ENCODE measurements at regions not wholly inside any gene's neighbourhood (a gene's known extent, or its start where the extent isn't known, plus 50 kb on each side); places are given as distances from the start of the nearest gene placed in this dataset.

GRCh38 chr15:81851325-81851724 lies 194.5 kb downstream of the MEX3B start:
- Histone ChIP-seq H3K9ac (ENCODE audit: low read depth, low read length) (no peak overlapping the region), H3K27me3 (ENCODE audit: insufficient read depth, low read length, poor library complexity) (no peaks in the 10 kb centered on the region), H2AFZ (ENCODE audit: low read depth, low read length) (no peak overlapping the region), H3K36me3 (ENCODE audit: insufficient read depth, low read length) (no peaks in the 10 kb centered on the region), H3K4me3 (ENCODE audit: low read depth in 1 of 2, low read length in 2 of 2) (no peak overlapping the region), H3K9me3 (ENCODE audit: insufficient read depth, low read length, severe bottlenecking) (no peaks in the 10 kb centered on the region), H3K27ac (ENCODE audit: low read length) (no peak overlapping the region), H4K20me1 (ENCODE audit: insufficient read depth, low read length) (no peaks in the 10 kb centered on the region), H3K4me2 (ENCODE audit: insufficient read depth, low read length) (no peak overlapping the region), H3K79me2 (ENCODE audit: insufficient read depth, low read length) (no peaks in the 10 kb centered on the region), H3K4me1 (ENCODE audit: insufficient read depth, low read length) (no peaks in the 10 kb centered on the region)
- DNase-seq (no peak), ATAC-seq (ENCODE audit: insufficient read depth, low read depth) (no peak)
- TF ChIP-seq, protein P1, sequence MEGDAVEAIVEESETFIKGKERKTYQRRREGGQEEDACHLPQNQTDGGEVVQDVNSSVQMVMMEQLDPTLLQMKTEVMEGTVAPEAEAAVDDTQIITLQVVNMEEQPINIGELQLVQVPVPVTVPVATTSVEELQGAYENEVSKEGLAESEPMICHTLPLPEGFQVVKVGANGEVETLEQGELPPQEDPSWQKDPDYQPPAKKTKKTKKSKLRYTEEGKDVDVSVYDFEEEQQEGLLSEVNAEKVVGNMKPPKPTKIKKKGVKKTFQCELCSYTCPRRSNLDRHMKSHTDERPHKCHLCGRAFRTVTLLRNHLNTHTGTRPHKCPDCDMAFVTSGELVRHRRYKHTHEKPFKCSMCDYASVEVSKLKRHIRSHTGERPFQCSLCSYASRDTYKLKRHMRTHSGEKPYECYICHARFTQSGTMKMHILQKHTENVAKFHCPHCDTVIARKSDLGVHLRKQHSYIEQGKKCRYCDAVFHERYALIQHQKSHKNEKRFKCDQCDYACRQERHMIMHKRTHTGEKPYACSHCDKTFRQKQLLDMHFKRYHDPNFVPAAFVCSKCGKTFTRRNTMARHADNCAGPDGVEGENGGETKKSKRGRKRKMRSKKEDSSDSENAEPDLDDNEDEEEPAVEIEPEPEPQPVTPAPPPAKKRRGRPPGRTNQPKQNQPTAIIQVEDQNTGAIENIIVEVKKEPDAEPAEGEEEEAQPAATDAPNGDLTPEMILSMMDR (IDR thresholded peaks at IDR 0.05; ENCODE audit: borderline replicate concordance, extremely low read depth, low read length, poor library complexity, severe bottlenecking), result no peak
- TF ChIP-seq EZH2 (IDR thresholded peaks at IDR 0.05; ENCODE audit: borderline replicate concordance, low read depth, low read length, severe bottlenecking), result no peak

GRCh38 chr15:81849289-81849688 lies 196.5 kb downstream of the MEX3B start:
- Histone ChIP-seq H3K27ac (ENCODE audit: low read length) (no peak overlapping the region), H4K20me1 (ENCODE audit: insufficient read depth, low read length) (no peaks in the 10 kb centered on the region), H2AFZ (ENCODE audit: low read depth, low read length) (no peak overlapping the region), H3K4me3 (ENCODE audit: low read depth in 1 of 2, low read length in 2 of 2) (no peak overlapping the region), H3K9ac (ENCODE audit: low read depth, low read length) (no peak overlapping the region), H3K79me2 (ENCODE audit: insufficient read depth, low read length) (no peaks in the 10 kb centered on the region), H3K36me3 (ENCODE audit: insufficient read depth, low read length) (no peaks in the 10 kb centered on the region), H3K27me3 (ENCODE audit: insufficient read depth, low read length, poor library complexity) (no peaks in the 10 kb centered on the region), H3K4me1 (ENCODE audit: insufficient read depth, low read length) (no peaks in the 10 kb centered on the region), H3K4me2 (ENCODE audit: insufficient read depth, low read length) (no peak overlapping the region), H3K9me3 (ENCODE audit: insufficient read depth, low read length, severe bottlenecking) (no peaks in the 10 kb centered on the region)
- no peak for ATAC-seq (ENCODE audit: insufficient read depth, low read depth)
- TF ChIP-seq EZH2 (IDR thresholded peaks at IDR 0.05; ENCODE audit: borderline replicate concordance, low read depth, low read length, severe bottlenecking), result no peak
- TF ChIP-seq, protein P1 (IDR thresholded peaks at IDR 0.05; ENCODE audit: borderline replicate concordance, extremely low read depth, low read length, poor library complexity, severe bottlenecking), result no peak
- DNase-seq, result no peak

DNA sequence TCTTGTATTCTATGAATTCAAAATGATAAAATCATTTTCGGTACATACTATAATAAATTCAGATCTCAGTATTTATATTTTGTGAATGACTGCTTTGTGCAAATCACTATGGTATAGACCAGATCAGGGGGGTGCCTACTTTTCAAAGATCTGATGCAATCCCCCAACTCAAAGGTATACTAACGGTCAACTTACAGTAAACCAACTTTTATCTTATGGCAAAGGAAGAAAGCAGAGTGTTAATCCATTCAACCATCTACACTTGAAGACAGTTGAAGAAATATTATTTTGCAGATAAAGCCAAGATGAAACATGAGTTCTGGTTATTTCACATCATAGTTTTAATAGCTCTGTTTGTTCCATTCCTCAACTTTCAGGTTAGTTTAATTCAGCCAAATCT lies 197.1 kb downstream of the MEX3B start:
- ATAC-seq (ENCODE audit: insufficient read depth, low read depth), result no peak
- H3K9ac ChIP-seq (ENCODE audit: low read depth, low read length), result no peak overlapping the region
- H3K36me3 ChIP-seq (ENCODE audit: insufficient read depth, low read length), result no peaks in the 10 kb centered on the region
- H3K27ac ChIP-seq (ENCODE audit: low read length), result no peak overlapping the region
- H2AFZ ChIP-seq (ENCODE audit: low read depth, low read length), result no peak overlapping the region
- no peaks in the 10 kb centered on the region for H3K4me1 ChIP-seq (ENCODE audit: insufficient read depth, low read length)
- H3K9me3 ChIP-seq (ENCODE audit: insufficient read depth, low read length, severe bottlenecking), result no peaks in the 10 kb centered on the region
- TF ChIP-seq, protein P1 (IDR thresholded peaks at IDR 0.05; ENCODE audit: borderline replicate concordance, extremely low read depth, low read length, poor library complexity, severe bottlenecking), result no peak
- TF ChIP-seq EZH2 (IDR thresholded peaks at IDR 0.05; ENCODE audit: borderline replicate concordance, low read depth, low read length, severe bottlenecking), result no peak
- H3K79me2 ChIP-seq (ENCODE audit: insufficient read depth, low read length), result no peaks in the 10 kb centered on the region
- H3K27me3 ChIP-seq (ENCODE audit: insufficient read depth, low read length, poor library complexity), result no peaks in the 10 kb centered on the region
- no peaks in the 10 kb centered on the region for H4K20me1 ChIP-seq (ENCODE audit: insufficient read depth, low read length)
- H3K4me3 ChIP-seq (ENCODE audit: low read depth in 1 of 2, low read length in 2 of 2), result no peak overlapping the region
- H3K4me2 ChIP-seq (ENCODE audit: insufficient read depth, low read length), result no peak overlapping the region
- no peak for DNase-seq

All from DND-41 (cell line).